Testis (tissue), 2 donors: ENCODE measurements at regions not wholly inside any gene's neighbourhood (a gene's known extent, or its start where the extent isn't known, plus 50 kb on each side); places are given as distances from the start of the nearest gene placed in this dataset.

Experiments used
- POLR2A ChIP-seq: fragments of 450-650 bp; IDR thresholded peaks from one replicate; pipeline ENCODE4 v1.6.1; 2017; ENCODE audit warnings: antibody characterized with exemption, mild to moderate bottlenecking, moderate library complexity
- TF ChIP-seq, protein P1 (sequence below), 3 experiments: fragments of 450-650 bp in 2 of 3; fragments of 200-600 bp in 1 of 3; sonication (generic) in 1 of 3; IDR thresholded peaks; one replicate each; pipeline ENCODE4 v1.5.1; 2016 to 2019; ENCODE audit warnings: antibody characterized with exemption in 3 of 3, mild to moderate bottlenecking in 2 of 3, moderate library complexity in 1 of 3

DNA sequence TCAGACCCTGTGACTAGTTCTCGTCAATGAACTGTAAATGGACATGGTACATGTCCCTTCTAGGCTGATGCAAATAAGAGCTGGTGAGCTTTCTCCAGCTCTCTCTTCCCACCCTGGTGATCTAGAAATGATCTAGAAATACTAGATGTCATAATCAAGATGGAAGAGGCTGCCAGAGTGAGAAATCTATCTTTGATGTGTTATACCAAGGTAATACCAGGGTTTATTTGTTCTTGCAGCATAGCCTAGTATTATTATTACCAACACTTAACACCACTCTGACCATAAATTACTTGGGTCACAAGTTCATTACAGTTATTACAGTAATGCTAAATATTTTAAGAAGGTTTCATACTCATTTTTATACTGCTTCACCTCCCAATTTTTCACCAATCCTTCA, 138.4 kb upstream of the LMCD1 start:
- TF ChIP-seq, protein P1, sequence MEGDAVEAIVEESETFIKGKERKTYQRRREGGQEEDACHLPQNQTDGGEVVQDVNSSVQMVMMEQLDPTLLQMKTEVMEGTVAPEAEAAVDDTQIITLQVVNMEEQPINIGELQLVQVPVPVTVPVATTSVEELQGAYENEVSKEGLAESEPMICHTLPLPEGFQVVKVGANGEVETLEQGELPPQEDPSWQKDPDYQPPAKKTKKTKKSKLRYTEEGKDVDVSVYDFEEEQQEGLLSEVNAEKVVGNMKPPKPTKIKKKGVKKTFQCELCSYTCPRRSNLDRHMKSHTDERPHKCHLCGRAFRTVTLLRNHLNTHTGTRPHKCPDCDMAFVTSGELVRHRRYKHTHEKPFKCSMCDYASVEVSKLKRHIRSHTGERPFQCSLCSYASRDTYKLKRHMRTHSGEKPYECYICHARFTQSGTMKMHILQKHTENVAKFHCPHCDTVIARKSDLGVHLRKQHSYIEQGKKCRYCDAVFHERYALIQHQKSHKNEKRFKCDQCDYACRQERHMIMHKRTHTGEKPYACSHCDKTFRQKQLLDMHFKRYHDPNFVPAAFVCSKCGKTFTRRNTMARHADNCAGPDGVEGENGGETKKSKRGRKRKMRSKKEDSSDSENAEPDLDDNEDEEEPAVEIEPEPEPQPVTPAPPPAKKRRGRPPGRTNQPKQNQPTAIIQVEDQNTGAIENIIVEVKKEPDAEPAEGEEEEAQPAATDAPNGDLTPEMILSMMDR (IDR thresholded peaks at IDR 0.05): no peak
- no peak for TF ChIP-seq POLR2A
